Pancreas (tissue), 10 donors: ENCODE measurements at regions not wholly inside any gene's neighbourhood (a gene's known extent, or its start where the extent isn't known, plus 50 kb on each side); places are given as distances from the start of the nearest gene placed in this dataset.

Source experiments
- ATAC-seq, 4 donors: fragments of 200-7000 bp; cut with Tn5 transposase; one replicate each; pipeline versions ENCODE4 v1.8.0 to v1.9.1; 2020; ENCODE audit warnings: mild to moderate bottlenecking in 4 of 4, moderate library complexity in 4 of 4
- DNase-seq, 6 donors: peaks; one replicate each; pipeline ENCODE4 v3.0.0-alpha.2; 2020
- FAIRE-seq: peaks from 2 replicates; lab custom pipeline; 2012; peaks lifted over from hg19 to GRCh38; lab: Jason Lieb, UNC
- H3K27ac ChIP-seq, 4 donors: fragments of 200-600 bp; sonication (generic); 1 replicate in 3 of 4; 2 replicates in 1 of 4; pipeline versions ENCODE4 v1.5.0 to v1.8.0; 2020
- H3K27me3 ChIP-seq, 4 donors: fragments of 200-600 bp; one replicate each; pipeline ENCODE4 v1.8.0; 2021
- H3K36me3 ChIP-seq, 3 donors: fragments of 200-600 bp; sonication (generic) in 1 of 3; one replicate each; pipeline versions ENCODE4 v1.5.0 to v1.8.0; 2020 to 2021
- H3K4me1 ChIP-seq, 3 donors: fragments of 200-600 bp; one replicate each; pipeline ENCODE4 v1.8.0; 2021
- H3K4me3 ChIP-seq, 4 donors: fragments of 200-600 bp; sonication (generic) in 2 of 4; one replicate each; pipeline versions ENCODE4 v1.5.0 to v1.8.0; 2020 to 2021
- H3K9me3 ChIP-seq, 4 donors: fragments of 200-600 bp; one replicate each; pipeline ENCODE4 v1.8.0; 2021
- WGBS, 2 donors: extraction: QIAGEN DNeasy Blood & Tissue Kit; methylation state at CpG; one replicate each; pipeline ENCODE4 v1.1.7; 2013; 5-methylcytosine and 5-hydroxymethylcytosine counted together
- intact Hi-C, 3 donors: fragments of 100-400 bp; cut with DNase I; formaldehyde crosslinking; loops; one replicate each; pipeline versions ENCODE4 v1.11.1 to v1.14.2; 2022
- TF ChIP-seq, protein P1 (sequence below), 4 donors: fragments of 200-600 bp; sonication (generic) in 3 of 4; IDR thresholded peaks; one replicate each; pipeline versions ENCODE4 v1.5.0 to v1.8.0; 2021; ENCODE audit warnings: antibody characterized with exemption in 4 of 4
- donor health status: healthy with polysubstance abuse.
- donor health status: DM: no; HTN: no; CAD: no; lungs with moderate emphysema.
- donor health status: DM: no; HTN: no; CAD: no.
- donor health status: control.
- donor health status: control.
- donor health status: Bipolar disorder and iron deficiency.
- donor health status: DM: yes; HTN: yes; CAD: no.
- donor health status: DM: no; HTN: no; CAD: no.
- donor health status: DM: no; HTN: no; CAD: no.
- donor health status: DM: yes; HTN: yes; CAD: no.

DNA sequence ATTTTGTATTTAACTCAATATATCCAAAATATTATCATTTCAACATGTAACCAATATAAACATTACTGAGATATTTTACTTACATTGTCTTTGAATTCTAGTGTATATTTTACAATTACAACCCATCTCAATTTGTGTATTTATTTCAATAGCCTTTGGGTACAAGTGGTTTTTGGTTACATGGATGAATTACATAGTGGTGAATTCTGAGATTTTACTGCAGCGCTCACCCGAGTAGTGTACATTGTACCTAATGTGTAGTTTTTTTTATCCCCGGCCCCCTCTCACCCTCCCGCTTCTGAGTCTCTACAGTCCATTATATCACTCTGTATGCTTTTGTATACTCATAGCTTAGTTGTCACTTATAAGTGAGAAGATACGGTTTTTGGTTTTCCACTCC is 117.0 kb upstream of the GALNT2 start:
- Histone ChIP-seq H3K9me3 (no peaks in the 10 kb centered on the region), H3K4me3 (no peak overlapping the region), H3K36me3 (no peaks in the 10 kb centered on the region), H3K4me1 (peaks cover 0 to 4% (median 0%) of the 10 kb centered on the region in 3 donors), H3K27me3 (no peaks in the 10 kb centered on the region), H3K27ac (no peak overlapping the region)
- ATAC-seq: no peak
- intact Hi-C loops: no loop called here
- TF ChIP-seq, protein P1, sequence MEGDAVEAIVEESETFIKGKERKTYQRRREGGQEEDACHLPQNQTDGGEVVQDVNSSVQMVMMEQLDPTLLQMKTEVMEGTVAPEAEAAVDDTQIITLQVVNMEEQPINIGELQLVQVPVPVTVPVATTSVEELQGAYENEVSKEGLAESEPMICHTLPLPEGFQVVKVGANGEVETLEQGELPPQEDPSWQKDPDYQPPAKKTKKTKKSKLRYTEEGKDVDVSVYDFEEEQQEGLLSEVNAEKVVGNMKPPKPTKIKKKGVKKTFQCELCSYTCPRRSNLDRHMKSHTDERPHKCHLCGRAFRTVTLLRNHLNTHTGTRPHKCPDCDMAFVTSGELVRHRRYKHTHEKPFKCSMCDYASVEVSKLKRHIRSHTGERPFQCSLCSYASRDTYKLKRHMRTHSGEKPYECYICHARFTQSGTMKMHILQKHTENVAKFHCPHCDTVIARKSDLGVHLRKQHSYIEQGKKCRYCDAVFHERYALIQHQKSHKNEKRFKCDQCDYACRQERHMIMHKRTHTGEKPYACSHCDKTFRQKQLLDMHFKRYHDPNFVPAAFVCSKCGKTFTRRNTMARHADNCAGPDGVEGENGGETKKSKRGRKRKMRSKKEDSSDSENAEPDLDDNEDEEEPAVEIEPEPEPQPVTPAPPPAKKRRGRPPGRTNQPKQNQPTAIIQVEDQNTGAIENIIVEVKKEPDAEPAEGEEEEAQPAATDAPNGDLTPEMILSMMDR (IDR thresholded peaks at IDR 0.05): no peak
- WGBS, 2 donors: 96 to 97% methylated on average over 5 of the region's 5 CpGs
- no peak for DNase-seq
- no peak for FAIRE-seq

DNA sequence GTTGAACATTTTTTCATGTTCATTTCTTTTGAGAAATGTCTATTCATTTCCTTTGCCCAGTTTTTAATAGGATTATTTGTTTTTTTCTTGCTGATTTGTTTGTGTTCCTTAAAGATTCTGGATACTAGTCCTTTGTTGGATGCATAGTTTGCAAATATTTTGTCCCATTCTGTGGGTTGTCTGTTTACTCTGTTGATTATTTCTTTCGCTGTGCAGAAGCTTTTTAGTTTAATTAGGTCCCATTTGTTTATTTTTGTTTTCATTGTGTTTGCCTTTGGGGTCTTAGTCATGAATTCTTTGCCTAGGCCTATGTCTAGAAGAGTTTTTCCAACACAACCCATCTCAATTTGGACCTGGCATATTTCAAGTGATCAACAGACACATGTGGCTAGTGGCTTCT is 116.1 kb upstream of the GALNT2 start:
- Histone ChIP-seq H3K9me3 (no peaks in the 10 kb centered on the region), H3K27ac (no peak overlapping the region), H3K27me3 (no peaks in the 10 kb centered on the region), H3K4me3 (no peak overlapping the region), H3K36me3 (no peaks in the 10 kb centered on the region), H3K4me1 (peaks cover 0 to 4% (median 0%) of the 10 kb centered on the region in 3 donors)
- WGBS, 2 donors: 73 to 82% methylated on average over 1 of the region's 1 CpG
- DNase-seq (no peak), FAIRE-seq (no peak), ATAC-seq (no peak)
- intact Hi-C loops: no loop called here
- TF ChIP-seq, protein P1 (IDR thresholded peaks at IDR 0.05): no peak

DNA sequence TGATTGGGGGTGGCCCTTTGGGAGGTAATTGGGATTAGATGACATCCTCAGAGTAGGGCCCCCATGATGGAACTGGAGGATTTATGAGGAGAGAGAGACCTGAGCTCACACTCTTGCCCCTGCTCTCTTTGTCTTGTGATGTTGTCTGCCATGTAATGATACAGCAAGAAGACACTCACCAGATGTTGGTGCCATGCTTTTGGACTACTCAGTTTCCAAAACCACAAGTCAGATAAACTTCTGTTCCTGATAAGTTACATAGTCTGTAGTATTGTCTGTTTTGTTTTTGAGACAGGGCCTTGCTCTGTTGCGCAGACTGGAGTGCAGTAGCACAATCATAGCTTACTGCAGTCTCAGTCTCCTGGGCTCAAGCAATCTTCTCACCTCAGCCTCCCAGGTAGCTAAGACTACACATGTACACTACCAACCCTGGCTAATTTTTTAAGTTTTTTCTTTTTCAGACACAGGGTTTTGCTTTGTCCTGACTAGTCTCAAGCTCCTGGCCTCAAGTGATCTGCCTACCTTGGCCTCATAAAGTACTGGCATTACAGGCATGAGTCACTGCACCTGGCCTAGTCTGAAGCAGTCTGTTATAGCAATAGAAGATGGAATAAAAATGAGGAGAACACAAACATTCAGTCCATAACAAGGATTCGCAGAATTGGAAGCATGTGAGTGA is 115.0 kb upstream of the GALNT2 start:
- no peaks in the 10 kb centered on the region for H3K27me3 ChIP-seq
- H3K27ac ChIP-seq: no peak overlapping the region
- intact Hi-C loops: no loop called here
- no peak for DNase-seq
- no peaks in the 10 kb centered on the region for H3K36me3 ChIP-seq
- TF ChIP-seq, protein P1 (IDR thresholded peaks at IDR 0.05): no peak
- no peak for ATAC-seq
- no peak overlapping the region for H3K4me3 ChIP-seq
- no peaks in the 10 kb centered on the region for H3K9me3 ChIP-seq
- no peak for FAIRE-seq
- peaks cover 0 to 4% (median 0%) of the 10 kb centered on the region in 3 donors for H3K4me1 ChIP-seq
- 97 to 99% methylated on average over 2 of the region's 2 CpGs for WGBS, 2 donors

DNA sequence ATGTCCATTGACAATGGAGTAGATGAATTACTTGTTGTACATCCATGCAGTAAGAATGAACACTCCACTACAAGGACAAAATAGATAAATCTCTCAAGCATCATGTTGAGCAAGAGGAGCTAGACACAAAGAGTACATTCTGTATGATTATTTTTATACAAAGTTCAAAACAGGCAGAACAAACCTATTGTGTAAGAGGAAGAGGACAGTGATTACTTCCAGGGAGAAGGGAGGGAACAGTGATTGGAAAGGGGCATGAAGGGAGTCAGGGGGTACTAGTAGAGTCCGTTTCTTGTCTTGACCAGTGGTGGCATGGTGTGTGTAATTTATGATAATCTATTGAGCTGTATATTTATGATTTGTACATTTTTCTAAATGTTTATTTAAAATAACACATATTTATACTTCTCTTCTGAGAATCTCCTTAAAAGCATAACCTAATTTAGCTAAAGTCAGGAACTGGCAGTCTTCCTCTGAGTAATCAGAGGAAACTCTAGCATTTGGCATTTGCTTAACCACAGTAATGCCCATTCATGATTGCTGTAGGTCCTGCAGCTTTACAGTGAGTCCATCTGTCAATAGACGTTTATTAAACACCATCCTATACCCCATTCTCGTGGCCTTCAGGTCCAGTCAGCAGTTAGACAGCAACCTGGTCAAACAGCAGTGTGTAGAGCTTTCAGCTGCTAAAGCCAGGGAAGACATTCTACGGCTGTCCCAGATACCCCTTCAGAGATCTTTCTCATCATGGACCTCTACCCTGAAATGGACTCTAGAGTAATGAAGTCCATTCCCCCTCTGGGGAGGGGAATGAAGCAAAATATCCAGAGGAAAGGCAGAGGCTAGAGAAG is 114.1 kb upstream of the GALNT2 start:
- TF ChIP-seq, protein P1 (IDR thresholded peaks at IDR 0.05): no peak
- FAIRE-seq (no peak), ATAC-seq (no peak), DNase-seq (no peak)
- H3K36me3 ChIP-seq: no peaks in the 10 kb centered on the region
- H3K4me1 ChIP-seq: peaks cover 0 to 4% (median 0%) of the 10 kb centered on the region in 3 donors
- no peak overlapping the region for H3K27ac ChIP-seq
- H3K9me3 ChIP-seq: no peaks in the 10 kb centered on the region
- no peak overlapping the region for H3K4me3 ChIP-seq
- H3K27me3 ChIP-seq: no peaks in the 10 kb centered on the region
- WGBS, 2 donors: 80 to 81% methylated on average over 4 of the region's 4 CpGs
- intact Hi-C loops: no loop called here
